ENCODE measurements at regions not wholly inside any gene's neighbourhood (a gene's known extent, or its start where the extent isn't known, plus 50 kb on each side); places are given as distances from the start of the nearest gene placed in this dataset.

GRCh38 chr6:164453835-164454234, 855.6 kb downstream of the C6orf118 start:
- H3K9me1 ChIP-seq (ENCODE audit: control insufficient read depth, insufficient read depth, low read length): no peaks in the 10 kb centered on the region
- no peaks in the 10 kb centered on the region for H3K36me3 ChIP-seq (ENCODE audit: control insufficient read depth, insufficient read depth, low read length)
- no peaks in the 10 kb centered on the region for H3K79me2 ChIP-seq (ENCODE audit: control insufficient read depth, insufficient read depth, low read length)
- H3K4me2 ChIP-seq (ENCODE audit: insufficient read depth, low read length): no peak overlapping the region
- CTCF ChIA-PET (ENCODE audit: low intra/inter-chr PET ratio): no interaction called here
- H3K9me3 ChIP-seq (replicated peaks; ENCODE audit: control insufficient read depth, insufficient read depth, low read depth, low read length): no peaks in the 10 kb centered on the region
- in situ Hi-C loops (cut with MboI) (no loop called here), intact Hi-C loops (cut with micrococcal nuclease) (no loop called here)
- H3K27me3 ChIP-seq (ENCODE audit: control insufficient read depth in 2 of 2, insufficient read depth in 2 of 2, low read length in 2 of 2): no peaks in the 10 kb centered on the region
- no peak overlapping the region for H3K9ac ChIP-seq (ENCODE audit: insufficient read depth in 1 of 2, low read depth in 2 of 2, low read length in 2 of 2)
- BruUV-seq (replicated peaks): no TSS peak
- 10% methylated on average over 3 of the region's 3 CpGs for WGBS (ENCODE audit: insufficient coverage, low coverage, missing lambda C conversion rate)
- no peak overlapping the region for H2AFZ ChIP-seq (ENCODE audit: low read depth, low read length)
- TF ChIP-seq SIX5 (IDR thresholded peaks at IDR 0.05; ENCODE audit: borderline replicate concordance in 1 of 2, insufficient read depth in 1 of 2, low read depth in 1 of 2, low read length in 2 of 2) (no peak), MAFK (IDR thresholded peaks at IDR 0.05; ENCODE audit: low read length) (peak; percentile 59; the same call in 1 of the 2 replicates), MAFF (IDR thresholded peaks at IDR 0.05; ENCODE audit: low read length) (peak; percentile 64; the same call in 1 of the 2 replicates), C11orf30 (IDR thresholded peaks at IDR 0.05; ENCODE audit: low read depth) (peak; percentile 57; the same call in 1 of the 2 replicates), MAFG (tag; conservative IDR thresholded peaks at IDR 0.05) (peak; percentile 65), ZNF316 (IDR thresholded peaks at IDR 0.05) (peak; percentile 80)
- H3K27ac ChIP-seq (ENCODE audit: extremely low read depth, low read depth, low read length): no peak overlapping the region
- H3K4me3 ChIP-seq: no peak overlapping the region
- no peaks in the 10 kb centered on the region for H4K20me1 ChIP-seq (replicated peaks; ENCODE audit: control insufficient read depth, insufficient read depth, low read length)
- no peak for ATAC-seq
- POLR2A ChIA-PET: no interaction called here
- FAIRE-seq: no peak
- no peaks in the 10 kb centered on the region for H3K4me1 ChIP-seq (replicated peaks in 1 of 2; ENCODE audit: control insufficient read depth in 2 of 2, insufficient read depth in 2 of 2, low read length in 2 of 2)
- DNase-seq (ENCODE audit: extremely low read depth in 1 of 4, low spot score in 3 of 4): no peak

DNA sequence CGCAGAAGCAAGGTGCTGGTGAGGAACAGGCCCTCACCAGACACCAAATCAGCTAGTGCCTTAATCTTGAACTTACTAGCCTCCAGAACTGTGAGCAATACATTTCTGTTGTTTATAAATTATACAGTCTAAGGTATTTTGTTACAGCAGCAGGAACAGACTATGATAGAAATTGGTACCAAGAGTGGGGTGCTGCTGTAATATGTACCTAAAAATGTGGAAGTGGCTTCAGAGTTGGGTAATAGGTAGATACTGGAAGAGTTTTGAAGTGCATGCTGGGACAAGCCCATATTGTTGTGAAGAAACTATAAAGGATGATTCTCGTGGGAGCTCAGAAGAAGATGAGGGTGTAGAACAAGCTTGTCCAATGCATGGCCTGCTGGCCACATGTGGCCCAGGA, 866.8 kb downstream of the C6orf118 start:
- Histone ChIP-seq H3K27ac (ENCODE audit: extremely low read depth, low read depth, low read length) (no peak overlapping the region), H3K4me3 (no peak overlapping the region), H3K9ac (ENCODE audit: insufficient read depth in 1 of 2, low read depth in 2 of 2, low read length in 2 of 2) (no peak overlapping the region), H3K27me3 (ENCODE audit: control insufficient read depth in 2 of 2, insufficient read depth in 2 of 2, low read length in 2 of 2) (no peaks in the 10 kb centered on the region), H3K9me3 (replicated peaks; ENCODE audit: control insufficient read depth, insufficient read depth, low read depth, low read length) (no peaks in the 10 kb centered on the region), H4K20me1 (replicated peaks; ENCODE audit: control insufficient read depth, insufficient read depth, low read length) (no peaks in the 10 kb centered on the region), H3K4me1 (replicated peaks in 1 of 2; ENCODE audit: control insufficient read depth in 2 of 2, insufficient read depth in 2 of 2, low read length in 2 of 2) (no peaks in the 10 kb centered on the region), H3K4me2 (ENCODE audit: insufficient read depth, low read length) (no peak overlapping the region), H3K36me3 (ENCODE audit: control insufficient read depth, insufficient read depth, low read length) (no peaks in the 10 kb centered on the region), H3K79me2 (ENCODE audit: control insufficient read depth, insufficient read depth, low read length) (no peaks in the 10 kb centered on the region), H3K9me1 (ENCODE audit: control insufficient read depth, insufficient read depth, low read length) (no peaks in the 10 kb centered on the region), H2AFZ (ENCODE audit: low read depth, low read length) (no peak overlapping the region)
- POLR2A ChIA-PET: no interaction called here
- intact Hi-C loops (cut with micrococcal nuclease): no loop called here
- 4% methylated on average over 2 of the region's 2 CpGs for WGBS (ENCODE audit: insufficient coverage, low coverage, missing lambda C conversion rate)
- BruUV-seq (replicated peaks): no TSS peak
- ATAC-seq: no peak
- in situ Hi-C loops (cut with MboI): no loop called here
- DNase-seq (ENCODE audit: extremely low read depth in 1 of 4, low spot score in 3 of 4): no peak
- CTCF ChIA-PET (ENCODE audit: low intra/inter-chr PET ratio): no interaction called here
- FAIRE-seq: no peak
- TF ChIP-seq ILF3 (IDR thresholded peaks at IDR 0.05; ENCODE audit: borderline replicate concordance): no peak
- peak; percentile 91 for TF ChIP-seq ZNF707 (CRISPR knock-in tag; conservative IDR thresholded peaks at IDR 0.05)
- no peak for TF ChIP-seq KLF1 (tag; IDR thresholded peaks at IDR 0.05)
- TF ChIP-seq CBX1 (IDR thresholded peaks at IDR 0.05; ENCODE audit: low read depth): no peak
- TF ChIP-seq MCM7 (IDR thresholded peaks at IDR 0.05): no peak
- TF ChIP-seq, protein P1, sequence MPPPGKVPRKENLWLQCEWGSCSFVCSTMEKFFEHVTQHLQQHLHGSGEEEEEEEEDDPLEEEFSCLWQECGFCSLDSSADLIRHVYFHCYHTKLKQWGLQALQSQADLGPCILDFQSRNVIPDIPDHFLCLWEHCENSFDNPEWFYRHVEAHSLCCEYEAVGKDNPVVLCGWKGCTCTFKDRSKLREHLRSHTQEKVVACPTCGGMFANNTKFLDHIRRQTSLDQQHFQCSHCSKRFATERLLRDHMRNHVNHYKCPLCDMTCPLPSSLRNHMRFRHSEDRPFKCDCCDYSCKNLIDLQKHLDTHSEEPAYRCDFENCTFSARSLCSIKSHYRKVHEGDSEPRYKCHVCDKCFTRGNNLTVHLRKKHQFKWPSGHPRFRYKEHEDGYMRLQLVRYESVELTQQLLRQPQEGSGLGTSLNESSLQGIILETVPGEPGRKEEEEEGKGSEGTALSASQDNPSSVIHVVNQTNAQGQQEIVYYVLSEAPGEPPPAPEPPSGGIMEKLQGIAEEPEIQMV (tag; conservative IDR thresholded peaks at IDR 0.05; ENCODE audit: low read depth): no peak

Measured in K562 (cell line).